ENCODE measurements at regions not wholly inside any gene's neighbourhood (a gene's known extent, or its start where the extent isn't known, plus 50 kb on each side); places are given as distances from the start of the nearest gene placed in this dataset.

DNA sequence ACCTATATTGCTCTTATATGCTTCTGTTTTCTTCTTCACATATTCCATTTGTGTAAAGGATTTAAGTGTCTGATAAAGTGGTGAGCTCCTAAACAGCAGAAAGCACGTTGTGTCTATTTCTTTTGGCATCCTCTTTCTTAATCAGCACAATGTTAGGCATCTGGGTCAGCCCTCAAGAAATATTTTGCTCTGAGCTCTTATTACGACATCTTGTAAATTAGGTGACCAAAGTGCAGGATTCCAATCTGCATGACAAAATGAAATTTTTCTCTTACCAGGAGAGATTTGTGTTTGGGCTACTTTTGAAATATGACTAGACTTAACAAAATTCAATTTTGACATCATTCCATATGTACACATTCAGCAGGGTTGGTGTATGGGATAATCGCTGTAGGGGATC lies 210.0 kb upstream of the IGFBP7 start:
- FAIRE-seq (no peak), DNase-seq (ENCODE audit: low spot score) (no peak), ATAC-seq (no peak)
- H3K9me3 ChIP-seq (ENCODE audit: low read length), result no peaks in the 10 kb centered on the region
- no peaks in the 10 kb centered on the region for H3K36me3 ChIP-seq (replicated peaks in 1 of 2; ENCODE audit: control insufficient read depth in 1 of 2, insufficient read depth in 2 of 2, low read length in 2 of 2)
- intact Hi-C loops (cut with micrococcal nuclease; ENCODE audit: unreplicated experiment), result no loop called here
- BruUV-seq (replicated peaks), result no TSS peak
- H3K4me3 ChIP-seq (replicated peaks in 1 of 3; ENCODE audit: insufficient read depth in 1 of 3, low read depth in 2 of 3, low read length in 3 of 3), result no peak overlapping the region
- H3K79me2 ChIP-seq (ENCODE audit: insufficient read depth, low read length), result no peaks in the 10 kb centered on the region
- no peaks in the 10 kb centered on the region for H3K27me3 ChIP-seq (ENCODE audit: control insufficient read depth in 1 of 2, insufficient read depth in 2 of 2, low read length in 2 of 2)
- H4K20me1 ChIP-seq (ENCODE audit: insufficient read depth, low read length), result no peaks in the 10 kb centered on the region
- in situ Hi-C loops (cut with HindIII; ENCODE audit: extremely low pct_ligation_motif_present, low pct_unique_long_range_greater_than_20kb), result no loop called here
- 1% methylated on average over 3 of the region's 3 CpGs for WGBS (ENCODE audit: low lambda C conversion rate)
- ChIA-PET CTCF (ENCODE audit: low intra/inter-chr PET ratio, low total read pairs) (no interaction called here), POLR2A (no interaction called here)
- no peak overlapping the region for H3K4me2 ChIP-seq (ENCODE audit: low read depth, low read length)
- TF ChIP-seq POLR2G (IDR thresholded peaks at IDR 0.05; ENCODE audit: low read depth, low read length), result no peak
- no peak for TF ChIP-seq MTA1 (CRISPR knock-in tag; IDR thresholded peaks at IDR 0.05; ENCODE audit: borderline replicate concordance)
- TF ChIP-seq, protein P1, sequence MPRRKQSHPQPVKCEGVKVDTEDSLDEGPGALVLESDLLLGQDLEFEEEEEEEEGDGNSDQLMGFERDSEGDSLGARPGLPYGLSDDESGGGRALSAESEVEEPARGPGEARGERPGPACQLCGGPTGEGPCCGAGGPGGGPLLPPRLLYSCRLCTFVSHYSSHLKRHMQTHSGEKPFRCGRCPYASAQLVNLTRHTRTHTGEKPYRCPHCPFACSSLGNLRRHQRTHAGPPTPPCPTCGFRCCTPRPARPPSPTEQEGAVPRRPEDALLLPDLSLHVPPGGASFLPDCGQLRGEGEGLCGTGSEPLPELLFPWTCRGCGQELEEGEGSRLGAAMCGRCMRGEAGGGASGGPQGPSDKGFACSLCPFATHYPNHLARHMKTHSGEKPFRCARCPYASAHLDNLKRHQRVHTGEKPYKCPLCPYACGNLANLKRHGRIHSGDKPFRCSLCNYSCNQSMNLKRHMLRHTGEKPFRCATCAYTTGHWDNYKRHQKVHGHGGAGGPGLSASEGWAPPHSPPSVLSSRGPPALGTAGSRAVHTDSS (CRISPR knock-in tag; conservative IDR thresholded peaks at IDR 0.05), result no peak
- no peak for TF ChIP-seq RBM22 (optimal IDR thresholded peaks at IDR 0.05; ENCODE audit: low read length)
- no peak for TF ChIP-seq XBP1 (CRISPR knock-in tag; IDR thresholded peaks at IDR 0.05)
- TF ChIP-seq PRPF4 (IDR thresholded peaks at IDR 0.05; ENCODE audit: low read depth, low read length, poor library complexity, severe bottlenecking), result no peak
- TF ChIP-seq POLR2AphosphoS5 (IDR thresholded peaks at IDR 0.05; ENCODE audit: low read depth, low read length), result no peak
- TF ChIP-seq CREB1 (IDR thresholded peaks at IDR 0.05), result no peak
- no peak for TF ChIP-seq CREB1 (CRISPR knock-in tag; IDR thresholded peaks at IDR 0.05)
- TF ChIP-seq HNRNPUL1 (IDR thresholded peaks at IDR 0.05; ENCODE audit: low read depth, low read length), result no peak
- no peak overlapping the region for H2AFZ ChIP-seq (ENCODE audit: low read length)
- H3K27ac ChIP-seq (ENCODE audit: extremely low read length, insufficient read depth, low read length), result no peak overlapping the region
- no peaks in the 10 kb centered on the region for H3K4me1 ChIP-seq (ENCODE audit: insufficient read depth, low read length)
- no peak overlapping the region for H3K9ac ChIP-seq (ENCODE audit: insufficient read depth, low read depth, low read length)

Measured in HepG2 (cell line).